SK-N-SH (cell line): ENCODE measurements at regions not wholly inside any gene's neighbourhood (a gene's known extent, or its start where the extent isn't known, plus 50 kb on each side); places are given as distances from the start of the nearest gene placed in this dataset.
A peak's percentile ranks its signal among the peaks of the same experiment; 100 is the strongest.

Experiments used
- CTCF ChIA-PET: fragments of 300-600, 350-600 bp; formaldehyde crosslinking; extraction: SDS; loops from one replicate; lab custom pipeline; 2021; lab: Yijun Ruan, JAX
- POLR2A ChIA-PET: fragments of 350-600 bp; sonication (Branson Sonifier 250); formaldehyde crosslinking; extraction: SDS; loops from one replicate; lab custom pipeline; 2020; ENCODE audit warnings: antibody characterized with exemption, inconsistent platforms; lab: Yijun Ruan, JAX
- DNase-seq: peaks from one replicate; pipeline ENCODE4 v3.0.0; 2012
- H2AFZ ChIP-seq: fragments of 200-600 bp; sonication (generic); 2 replicates; pipeline ENCODE4 v1.8.1; 2016; ENCODE audit warnings: antibody characterized with exemption, mild to moderate bottlenecking, low read depth
- H3F3A ChIP-seq: fragments of 200-600 bp; sonication (generic); replicated peaks from 2 replicates; pipeline ENCODE3; 2016; ENCODE audit warnings: antibody characterized with exemption, mild to moderate bottlenecking; ENCODE audit not compliant: insufficient read depth
- H3K27ac ChIP-seq, 2 experiments: fragments of 200-500 bp in 1 of 2; fragments of 200-600 bp in 1 of 2; sonication (Bioruptor generic) in 1 of 2; sonication (generic), shearing (Covaris generic) in 1 of 2; 2 replicates each; pipeline versions ENCODE4 v1.5.1 to v1.6.1; 2014 to 2016; ENCODE audit warnings: low read depth in 2 of 2, inconsistent platforms in 1 of 2, low read length in 1 of 2, mild to moderate bottlenecking in 1 of 2, mixed read lengths in 1 of 2
- H3K27me3 ChIP-seq: fragments of 200-600 bp; sonication (generic), shearing (Covaris generic); 2 replicates; pipeline ENCODE4 v1.6.1; 2016; ENCODE audit warnings: mixed run types; ENCODE audit not compliant: insufficient read depth
- H3K36me3 ChIP-seq, 2 experiments: fragments of 200-500 bp in 1 of 2; fragments of 200-600 bp in 1 of 2; sonication (Bioruptor generic) in 1 of 2; sonication (generic) in 1 of 2; replicated peaks in 1 of 2; 2 replicates each; pipeline versions ENCODE3 to v1.5.1; 2014 to 2016; ENCODE audit warnings: low read length in 1 of 2, mild to moderate bottlenecking in 1 of 2; ENCODE audit not compliant: insufficient read depth in 2 of 2, control insufficient read depth in 1 of 2
- H3K4me1 ChIP-seq, 2 experiments: fragments of 200-500 bp in 1 of 2; fragments of 200-600 bp in 1 of 2; sonication (Bioruptor generic) in 1 of 2; sonication (generic), shearing (Covaris generic) in 1 of 2; 2 replicates each; pipeline versions ENCODE4 v1.5.1 to v1.6.1; 2014 to 2016; ENCODE audit warnings: low read depth in 1 of 2, low read length in 1 of 2, mixed run types in 1 of 2; ENCODE audit not compliant: insufficient read depth in 2 of 2, control insufficient read depth in 1 of 2
- H3K4me2 ChIP-seq: fragments of 200-600 bp; sonication (generic), shearing (Covaris generic); 2 replicates; pipeline ENCODE4 v1.6.1; 2017; ENCODE audit warnings: mixed run types
- H3K4me3 ChIP-seq, 2 experiments: fragments of 200-500 bp in 1 of 2; fragments of 200-600 bp in 1 of 2; sonication (Bioruptor generic) in 1 of 2; sonication (generic), shearing (Covaris generic) in 1 of 2; 2 replicates each; pipeline versions ENCODE4 v1.5.1 to v1.8.1; 2014 to 2016; ENCODE audit warnings: low read depth in 2 of 2, inconsistent platforms in 1 of 2, low read length in 1 of 2, mild to moderate bottlenecking in 1 of 2, mixed read lengths in 1 of 2, moderate library complexity in 1 of 2
- H3K79me2 ChIP-seq: fragments of 200-600 bp; sonication (generic); 2 replicates; pipeline ENCODE4 v1.8.1; 2017; ENCODE audit warnings: mild to moderate bottlenecking; ENCODE audit not compliant: insufficient read depth
- H3K9ac ChIP-seq: fragments of 200-600 bp; sonication (generic); 2 replicates; pipeline ENCODE4 v1.6.1; 2017; ENCODE audit warnings: mixed run types
- H3K9me2 ChIP-seq: fragments of 200-600 bp; sonication (generic); 2 replicates; pipeline ENCODE4 v1.6.1; 2017; ENCODE audit warnings: mixed run types
- H3K9me3 ChIP-seq: fragments of 200-600 bp; sonication (generic); 2 replicates; pipeline ENCODE4 v1.6.1; 2017; ENCODE audit warnings: mixed run types, mild to moderate bottlenecking, moderate library complexity
- H4K20me1 ChIP-seq: fragments of 200-600 bp; sonication (generic); 2 replicates; pipeline ENCODE4 v1.6.1; 2017; ENCODE audit warnings: mild to moderate bottlenecking, mixed run types; ENCODE audit not compliant: insufficient read depth
- CHD2 ChIP-seq: fragments of 150-350 bp; IDR thresholded peaks from 2 replicates; pipeline ENCODE4 v1.6.1; 2018; ENCODE audit warnings: low read length; ENCODE audit not compliant: partially characterized antibody
- FOSL2 ChIP-seq: IDR thresholded peaks from 2 replicates; pipeline ENCODE4 v1.4.0; 2012; ENCODE audit warnings: low read depth, mild to moderate bottlenecking, moderate library complexity, borderline replicate concordance
- FOXJ3 ChIP-seq: sonication (generic); formaldehyde crosslinking; IDR thresholded peaks from 2 replicates; pipeline ENCODE4 v1.5.1; 2020; ENCODE audit warnings: mild to moderate bottlenecking, missing genetic modification reagents
- FOXM1 ChIP-seq: IDR thresholded peaks from 2 replicates; pipeline ENCODE4 v1.4.0; 2012; ENCODE audit warnings: low read depth, mild to moderate bottlenecking
- GABPA ChIP-seq: IDR thresholded peaks from 2 replicates; pipeline ENCODE4 v1.4.0; 2012; ENCODE audit warnings: low read depth, mild to moderate bottlenecking
- GATA2 ChIP-seq: sonication (generic); formaldehyde crosslinking; IDR thresholded peaks from 2 replicates; pipeline ENCODE4 v1.5.0; 2020; ENCODE audit warnings: mild to moderate bottlenecking, missing genetic modification reagents
- MXI1 ChIP-seq: IDR thresholded peaks from 2 replicates; pipeline ENCODE4 v1.6.1; 2012; ENCODE audit warnings: mild to moderate bottlenecking, low read depth, low read length, improper control_type of control experiment
- POLR2AphosphoS5 ChIP-seq: IDR thresholded peaks from 2 replicates; pipeline ENCODE4 v1.6.1; 2012; ENCODE audit warnings: low read depth, low read length
- RAD21 ChIP-seq: IDR thresholded peaks from 2 replicates; pipeline ENCODE4 v1.6.1; 2012; ENCODE audit warnings: mild to moderate bottlenecking, low read length
- RCOR1 ChIP-seq: fragments of 150-350 bp; IDR thresholded peaks from 2 replicates; pipeline ENCODE4 v1.6.1; 2017; ENCODE audit warnings: antibody characterized with exemption, low read length
- RFX5 ChIP-seq: IDR thresholded peaks from 2 replicates; pipeline ENCODE4 v1.6.1; 2012; ENCODE audit warnings: mild to moderate bottlenecking, improper control_type of control experiment, low read length
- SIN3A ChIP-seq: IDR thresholded peaks from 2 replicates; pipeline ENCODE4 v1.6.1; 2012; ENCODE audit warnings: low read depth, mild to moderate bottlenecking, low read length, moderate library complexity, borderline replicate concordance
- SMC3 ChIP-seq: IDR thresholded peaks from 2 replicates; pipeline ENCODE4 v1.6.1; 2012; ENCODE audit warnings: low read depth, low read length, improper control_type of control experiment
- TAF1 ChIP-seq: IDR thresholded peaks from 2 replicates; pipeline ENCODE4 v1.6.1; 2012; ENCODE audit warnings: low read depth, mild to moderate bottlenecking, low read length, moderate library complexity, borderline replicate concordance
- TCF12 ChIP-seq: IDR thresholded peaks from 2 replicates; pipeline ENCODE4 v1.4.0; 2012
- TEAD4 ChIP-seq: IDR thresholded peaks from 2 replicates; pipeline ENCODE4 v1.4.0; 2012; ENCODE audit warnings: mild to moderate bottlenecking, borderline replicate concordance; ENCODE audit not compliant: insufficient read depth
- WGBS: methylation state at CpG from one replicate; pipeline ENCODE4 v1.1.6; 2017; ENCODE audit warnings: low lambda C conversion rate; 5-methylcytosine and 5-hydroxymethylcytosine counted together
- TF ChIP-seq, protein P1 (sequence below): IDR thresholded peaks from 2 replicates; pipeline ENCODE4 v1.6.1; 2012; ENCODE audit warnings: mild to moderate bottlenecking, low read depth, low read length, moderate library complexity
- TF ChIP-seq, protein P2 (sequence below): fragments of 200-600 bp; sonication (generic); IDR thresholded peaks from 2 replicates; pipeline ENCODE4 v1.6.1; 2017; ENCODE audit warnings: antibody characterized with exemption, mild to moderate bottlenecking, moderate library complexity
- TF ChIP-seq, protein P3 (sequence below): IDR thresholded peaks from 2 replicates; pipeline ENCODE4 v1.4.0; 2012; ENCODE audit warnings: low read depth
- TF ChIP-seq, protein P4 (sequence below): IDR thresholded peaks from 2 replicates; pipeline ENCODE4; 2012

DNA sequence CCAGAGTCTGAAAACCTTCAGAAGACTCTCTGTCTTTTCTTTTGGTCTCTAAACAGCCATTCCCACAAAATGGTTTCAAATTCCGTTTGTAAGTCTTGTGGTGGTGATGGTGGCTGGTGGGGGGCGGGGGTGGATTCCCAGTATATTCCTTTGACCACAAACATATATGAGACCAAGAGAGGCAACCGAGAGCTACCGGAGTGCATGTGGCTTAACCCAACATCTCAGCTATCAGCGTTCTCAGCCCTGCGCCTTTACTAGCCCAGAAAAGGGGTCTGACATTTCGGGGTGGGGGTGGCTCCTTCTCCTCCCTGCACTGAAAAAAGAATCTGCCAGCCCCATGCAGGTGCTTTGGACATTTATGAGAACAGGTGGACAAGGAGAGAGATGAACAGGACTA is 621.1 kb downstream of the ACTR3B start (continued):
- no peak for TF ChIP-seq GATA2 (CRISPR knock-in tag)
- no peak for TF ChIP-seq POLR2AphosphoS5
- TF ChIP-seq SMC3, result no peak
- TF ChIP-seq GABPA, result no peak
- no peak for TF ChIP-seq RCOR1
- TF ChIP-seq, protein P1, sequence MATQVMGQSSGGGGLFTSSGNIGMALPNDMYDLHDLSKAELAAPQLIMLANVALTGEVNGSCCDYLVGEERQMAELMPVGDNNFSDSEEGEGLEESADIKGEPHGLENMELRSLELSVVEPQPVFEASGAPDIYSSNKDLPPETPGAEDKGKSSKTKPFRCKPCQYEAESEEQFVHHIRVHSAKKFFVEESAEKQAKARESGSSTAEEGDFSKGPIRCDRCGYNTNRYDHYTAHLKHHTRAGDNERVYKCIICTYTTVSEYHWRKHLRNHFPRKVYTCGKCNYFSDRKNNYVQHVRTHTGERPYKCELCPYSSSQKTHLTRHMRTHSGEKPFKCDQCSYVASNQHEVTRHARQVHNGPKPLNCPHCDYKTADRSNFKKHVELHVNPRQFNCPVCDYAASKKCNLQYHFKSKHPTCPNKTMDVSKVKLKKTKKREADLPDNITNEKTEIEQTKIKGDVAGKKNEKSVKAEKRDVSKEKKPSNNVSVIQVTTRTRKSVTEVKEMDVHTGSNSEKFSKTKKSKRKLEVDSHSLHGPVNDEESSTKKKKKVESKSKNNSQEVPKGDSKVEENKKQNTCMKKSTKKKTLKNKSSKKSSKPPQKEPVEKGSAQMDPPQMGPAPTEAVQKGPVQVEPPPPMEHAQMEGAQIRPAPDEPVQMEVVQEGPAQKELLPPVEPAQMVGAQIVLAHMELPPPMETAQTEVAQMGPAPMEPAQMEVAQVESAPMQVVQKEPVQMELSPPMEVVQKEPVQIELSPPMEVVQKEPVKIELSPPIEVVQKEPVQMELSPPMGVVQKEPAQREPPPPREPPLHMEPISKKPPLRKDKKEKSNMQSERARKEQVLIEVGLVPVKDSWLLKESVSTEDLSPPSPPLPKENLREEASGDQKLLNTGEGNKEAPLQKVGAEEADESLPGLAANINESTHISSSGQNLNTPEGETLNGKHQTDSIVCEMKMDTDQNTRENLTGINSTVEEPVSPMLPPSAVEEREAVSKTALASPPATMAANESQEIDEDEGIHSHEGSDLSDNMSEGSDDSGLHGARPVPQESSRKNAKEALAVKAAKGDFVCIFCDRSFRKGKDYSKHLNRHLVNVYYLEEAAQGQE, result no peak
- TF ChIP-seq FOSL2, result no peak
- TF ChIP-seq TEAD4, result no peak
- TF ChIP-seq, protein P2, sequence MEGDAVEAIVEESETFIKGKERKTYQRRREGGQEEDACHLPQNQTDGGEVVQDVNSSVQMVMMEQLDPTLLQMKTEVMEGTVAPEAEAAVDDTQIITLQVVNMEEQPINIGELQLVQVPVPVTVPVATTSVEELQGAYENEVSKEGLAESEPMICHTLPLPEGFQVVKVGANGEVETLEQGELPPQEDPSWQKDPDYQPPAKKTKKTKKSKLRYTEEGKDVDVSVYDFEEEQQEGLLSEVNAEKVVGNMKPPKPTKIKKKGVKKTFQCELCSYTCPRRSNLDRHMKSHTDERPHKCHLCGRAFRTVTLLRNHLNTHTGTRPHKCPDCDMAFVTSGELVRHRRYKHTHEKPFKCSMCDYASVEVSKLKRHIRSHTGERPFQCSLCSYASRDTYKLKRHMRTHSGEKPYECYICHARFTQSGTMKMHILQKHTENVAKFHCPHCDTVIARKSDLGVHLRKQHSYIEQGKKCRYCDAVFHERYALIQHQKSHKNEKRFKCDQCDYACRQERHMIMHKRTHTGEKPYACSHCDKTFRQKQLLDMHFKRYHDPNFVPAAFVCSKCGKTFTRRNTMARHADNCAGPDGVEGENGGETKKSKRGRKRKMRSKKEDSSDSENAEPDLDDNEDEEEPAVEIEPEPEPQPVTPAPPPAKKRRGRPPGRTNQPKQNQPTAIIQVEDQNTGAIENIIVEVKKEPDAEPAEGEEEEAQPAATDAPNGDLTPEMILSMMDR, result no peak

DNA sequence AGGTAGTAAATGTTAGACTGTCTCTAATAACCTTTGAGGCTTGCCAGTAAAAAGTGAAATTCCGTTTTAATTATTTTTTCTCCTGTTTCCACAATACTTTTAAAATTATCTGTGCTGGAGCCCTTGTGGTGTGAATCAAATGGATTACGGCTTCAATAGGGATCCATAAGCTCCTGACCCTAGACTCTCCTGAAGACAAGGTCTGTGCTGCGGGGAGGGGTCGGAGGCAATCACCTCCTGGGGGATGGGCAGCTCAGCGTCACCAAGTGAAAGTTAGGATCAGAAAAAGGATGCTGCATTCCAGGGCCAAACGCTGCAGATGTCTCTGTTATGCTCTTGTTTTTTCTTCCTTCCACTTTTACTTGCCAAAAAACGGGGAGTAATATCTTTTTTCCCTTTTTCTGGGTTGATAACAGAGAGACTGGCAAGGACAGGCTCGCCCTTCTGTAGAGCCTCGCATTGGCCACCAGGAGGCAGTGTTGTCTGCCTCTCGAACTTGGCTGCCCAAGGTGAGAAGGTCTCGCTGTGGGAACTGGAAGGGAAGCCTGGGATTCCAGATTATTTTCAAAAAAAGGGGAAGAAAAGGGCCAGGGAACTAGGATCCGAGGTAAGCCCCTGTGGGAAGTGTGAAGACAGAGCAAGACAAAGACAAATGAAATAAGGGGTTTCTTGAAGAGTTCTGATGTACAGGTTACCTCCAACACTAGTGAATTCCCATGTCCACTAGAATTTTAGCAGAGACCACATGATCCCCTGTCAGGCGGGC is 621.9 kb downstream of the ACTR3B start:
- WGBS, result 1% methylated on average over 13 of the region's 13 CpGs
- CTCF ChIA-PET, result interaction anchor here (0.6 to 1.7 kb wide), 11 partner anchors 10 to 417 kb away, joined by 3 to 12 read pairs (median 3); no protein-coding TSS in a partner anchor
- Histone ChIP-seq H3K4me2 (no peak overlapping the region), H3K27me3 (no peaks in the 10 kb centered on the region), H3K9ac (no peak overlapping the region), H3K79me2 (no peaks in the 10 kb centered on the region), H3K36me3 (no peaks in the 10 kb centered on the region), H3K9me2 (no peaks in the 10 kb centered on the region), H4K20me1 (no peaks in the 10 kb centered on the region), H2AFZ (no peak overlapping the region), H3K27ac (no peak overlapping the region), H3F3A (no peaks in the 10 kb centered on the region), H3K4me1 (no peaks in the 10 kb centered on the region), H3K9me3 (no peaks in the 10 kb centered on the region), H3K4me3 (no peak overlapping the region)
- POLR2A ChIA-PET, result no interaction called here
- peak; percentile 60 for DNase-seq
- TF ChIP-seq FOXJ3 (CRISPR knock-in tag), result no peak
- no peak for TF ChIP-seq RFX5
- TF ChIP-seq, protein P3, sequence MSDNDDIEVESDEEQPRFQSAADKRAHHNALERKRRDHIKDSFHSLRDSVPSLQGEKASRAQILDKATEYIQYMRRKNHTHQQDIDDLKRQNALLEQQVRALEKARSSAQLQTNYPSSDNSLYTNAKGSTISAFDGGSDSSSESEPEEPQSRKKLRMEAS, result no peak
- no peak for TF ChIP-seq TAF1
- no peak for TF ChIP-seq TCF12
- no peak for TF ChIP-seq FOXM1
- TF ChIP-seq SIN3A, result no peak
- no peak for TF ChIP-seq MXI1
- TF ChIP-seq RCOR1, result no peak
- no peak for TF ChIP-seq CHD2
- TF ChIP-seq, protein P4, sequence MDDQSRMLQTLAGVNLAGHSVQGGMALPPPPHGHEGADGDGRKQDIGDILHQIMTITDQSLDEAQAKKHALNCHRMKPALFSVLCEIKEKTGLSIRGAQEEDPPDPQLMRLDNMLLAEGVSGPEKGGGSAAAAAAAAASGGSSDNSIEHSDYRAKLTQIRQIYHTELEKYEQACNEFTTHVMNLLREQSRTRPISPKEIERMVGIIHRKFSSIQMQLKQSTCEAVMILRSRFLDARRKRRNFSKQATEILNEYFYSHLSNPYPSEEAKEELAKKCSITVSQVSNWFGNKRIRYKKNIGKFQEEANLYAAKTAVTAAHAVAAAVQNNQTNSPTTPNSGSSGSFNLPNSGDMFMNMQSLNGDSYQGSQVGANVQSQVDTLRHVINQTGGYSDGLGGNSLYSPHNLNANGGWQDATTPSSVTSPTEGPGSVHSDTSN, result no peak
- no peak for TF ChIP-seq GABPA
- TF ChIP-seq, protein P2, result peak; percentile 47
- peak; percentile 78 for TF ChIP-seq RAD21
